K562 (cell line): ENCODE measurements at regions not wholly inside any gene's neighbourhood (a gene's known extent, or its start where the extent isn't known, plus 50 kb on each side); places are given as distances from the start of the nearest gene placed in this dataset.

ENCODE experiments used
- ATAC-seq: fragments of 200-7000 bp; cut with Tn5 transposase; 3 replicates; pipeline ENCODE4 v1.9.1; 2020; ENCODE audit warnings: moderate library complexity
- BruUV-seq: library from RNA; stranded (reverse); fragments of 400-500 nt; replicated peaks from 2 replicates; lab custom pipeline; 2021; lab: Mats Ljungman, UMichigan
- CTCF ChIA-PET: fragments of 300-600 bp; formaldehyde crosslinking; extraction: SDS; loops from one replicate; lab custom pipeline; 2021; ENCODE audit warnings: low intra/inter-chr PET ratio; lab: Yijun Ruan, JAX
- POLR2A ChIA-PET: fragments of 300-600, 350-650 bp; sonication (Branson Sonifier 250); formaldehyde crosslinking; extraction: SDS; loops from one replicate; lab custom pipeline; 2021; ENCODE audit warnings: antibody characterized with exemption, inconsistent platforms; lab: Yijun Ruan, JAX
- DNase-seq, 4 experiments: peaks; one replicate each; pipeline versions ENCODE4 v3.0.0 to v3.0.0-alpha.2; 2011 to 2018; ENCODE audit warnings: low spot score in 3 of 4, mixed read lengths in 3 of 4; ENCODE audit errors: extremely low read depth in 1 of 4
- FAIRE-seq: peaks from 2 replicates; lab custom pipeline; 2011; peaks lifted over from hg19 to GRCh38; lab: Jason Lieb, UNC
- H2AFZ ChIP-seq: 2 replicates; pipeline ENCODE4 v1.6.0; 2011; ENCODE audit warnings: low read depth, low read length, control low read depth, inconsistent platforms
- H3K27ac ChIP-seq: fragments of 200-600 bp; 3 replicates; pipeline ENCODE4 v1.8.0; 2011; ENCODE audit warnings: low read depth, mild to moderate bottlenecking, control low read depth, inconsistent platforms, low read length, moderate library complexity, mixed read lengths; ENCODE audit errors: extremely low read depth
- H3K27me3 ChIP-seq, 2 experiments: fragments of 300-600 bp in 1 of 2; 2 replicates in 1 of 2; 3 replicates in 1 of 2; pipeline versions ENCODE4 v1.6.0 to v1.8.0; 2011; ENCODE audit warnings: inconsistent platforms in 2 of 2, low read length in 2 of 2, mild to moderate bottlenecking in 1 of 2, mixed read lengths in 1 of 2, moderate library complexity in 1 of 2; ENCODE audit not compliant: control insufficient read depth in 2 of 2, insufficient read depth in 2 of 2
- H3K36me3 ChIP-seq: fragments of 300-600 bp; 3 replicates; pipeline ENCODE4 v1.8.0; 2011; ENCODE audit warnings: mild to moderate bottlenecking, low read length, inconsistent platforms; ENCODE audit not compliant: control insufficient read depth, insufficient read depth
- H3K4me1 ChIP-seq, 2 experiments: fragments of 200-600 bp in 1 of 2; replicated peaks in 1 of 2; 2 replicates in 1 of 2; 3 replicates in 1 of 2; pipeline versions ENCODE4 v1.5.1 to v1.8.0; 2011; ENCODE audit warnings: inconsistent platforms in 2 of 2, low read length in 2 of 2, mild to moderate bottlenecking in 1 of 2, mixed read lengths in 1 of 2, moderate library complexity in 1 of 2; ENCODE audit not compliant: control insufficient read depth in 2 of 2, insufficient read depth in 2 of 2
- H3K4me2 ChIP-seq: 2 replicates; pipeline ENCODE4 v1.6.1; 2011; ENCODE audit warnings: low read length, control low read depth, inconsistent platforms, mixed read lengths; ENCODE audit not compliant: insufficient read depth
- H3K4me3 ChIP-seq: fragments of 200-600 bp; sonication (generic), shearing (Covaris generic); 2 replicates; pipeline ENCODE4 v1.5.1; 2016; ENCODE audit warnings: control low read depth, inconsistent platforms
- H3K79me2 ChIP-seq: fragments of 200-600 bp; 3 replicates; pipeline ENCODE4 v1.8.0; 2011; ENCODE audit warnings: low read length, inconsistent platforms; ENCODE audit not compliant: control insufficient read depth, insufficient read depth
- H3K9ac ChIP-seq, 2 experiments: 2 replicates each; pipeline versions ENCODE4 v1.6.0 to v1.6.1; 2011; ENCODE audit warnings: low read depth in 2 of 2, low read length in 2 of 2, control low read depth in 1 of 2, inconsistent platforms in 1 of 2, mild to moderate bottlenecking in 1 of 2, mixed read lengths in 1 of 2; ENCODE audit not compliant: insufficient read depth in 1 of 2
- H3K9me1 ChIP-seq: one replicate; pipeline ENCODE4 v1.6.0; 2011; ENCODE audit warnings: inconsistent platforms, mild to moderate bottlenecking, low read length, moderate library complexity; ENCODE audit not compliant: control insufficient read depth, insufficient read depth
- H3K9me3 ChIP-seq: replicated peaks from 2 replicates; pipeline ENCODE4 v1.5.1; 2011; ENCODE audit warnings: low read depth, low read length, inconsistent platforms; ENCODE audit not compliant: control insufficient read depth, insufficient read depth
- H4K20me1 ChIP-seq: replicated peaks from 2 replicates; pipeline ENCODE4 v1.6.1; 2011; ENCODE audit warnings: low read length, inconsistent platforms, mixed read lengths; ENCODE audit not compliant: control insufficient read depth, insufficient read depth
- CSDE1 ChIP-seq, 2 experiments: fragments of 450-650 bp; IDR thresholded peaks; 2 replicates each; pipeline ENCODE4 v1.6.1; 2016; ENCODE audit warnings: mild to moderate bottlenecking in 1 of 2
- NR2C2 ChIP-seq, 2 experiments: fragments of 200-800 bp in 1 of 2; sonication (Bioruptor generic) in 1 of 2; sonication (generic) in 1 of 2; formaldehyde crosslinking in 1 of 2; IDR thresholded peaks; 2 replicates each; pipeline versions ENCODE4 v1.6.1 to v1.8.0; 2016 to 2022; ENCODE audit warnings: mild to moderate bottlenecking in 1 of 2, missing compliant biosample characterization in 1 of 2, missing genetic modification characterization in 1 of 2, missing genetic modification reagents in 1 of 2
- NR4A1 ChIP-seq, 2 experiments: fragments of 250-450 bp in 1 of 2; fragments of 450-650 bp in 1 of 2; sonication (Bioruptor Pico) in 1 of 2; IDR thresholded peaks; 2 replicates each; pipeline versions ENCODE4 v1.4.0 to v1.6.1; 2016 to 2020; ENCODE audit warnings: mild to moderate bottlenecking in 2 of 2, missing compliant biosample characterization in 1 of 2, missing genetic modification characterization in 1 of 2, moderate library complexity in 1 of 2
- POLR2AphosphoS2 ChIP-seq: IDR thresholded peaks from 2 replicates; pipeline ENCODE4 v1.6.1; 2012; ENCODE audit warnings: low read length, improper control_type of control experiment
- RBM22 ChIP-seq: fragments of 200-400 bp; formaldehyde crosslinking; IDR thresholded peaks from 2 replicates; pipeline ENCODE4 v1.6.1; 2018; ENCODE audit warnings: low read length, low read depth; ENCODE audit not compliant: poor library complexity, severe bottlenecking
- SMAD1 ChIP-seq: fragments of 150-350 bp; IDR thresholded peaks from 2 replicates; pipeline ENCODE4 v1.6.1; 2014; ENCODE audit warnings: low read length, low read depth; ENCODE audit not compliant: partially characterized antibody
- ZNF449 ChIP-seq: fragments of 250-450 bp; sonication (Bioruptor Pico); IDR thresholded peaks from 2 replicates; pipeline ENCODE4 v1.8.0; 2022; ENCODE audit warnings: moderate library complexity, mild to moderate bottlenecking, inconsistent platforms
- WGBS: fragments of 100-300 bp; shearing (Covaris generic); methylation state at CpG from one replicate; pipeline ENCODE4 v1.1.6; 2016; ENCODE audit warnings: low coverage, mixed read lengths; ENCODE audit not compliant: insufficient coverage; ENCODE audit errors: missing lambda C conversion rate; 5-methylcytosine and 5-hydroxymethylcytosine counted together
- in situ Hi-C: fragments of 300-500 bp; cut with MboI; formaldehyde crosslinking; loops from 4 replicates; pipeline ENCODE4 v1.15.0; 2018; ENCODE audit warnings: inconsistent platforms, mixed read lengths
- intact Hi-C: fragments of 100-400 bp; cut with micrococcal nuclease; formaldehyde crosslinking; loops from 2 replicates; pipeline ENCODE4 v1.14.2; 2022

DNA sequence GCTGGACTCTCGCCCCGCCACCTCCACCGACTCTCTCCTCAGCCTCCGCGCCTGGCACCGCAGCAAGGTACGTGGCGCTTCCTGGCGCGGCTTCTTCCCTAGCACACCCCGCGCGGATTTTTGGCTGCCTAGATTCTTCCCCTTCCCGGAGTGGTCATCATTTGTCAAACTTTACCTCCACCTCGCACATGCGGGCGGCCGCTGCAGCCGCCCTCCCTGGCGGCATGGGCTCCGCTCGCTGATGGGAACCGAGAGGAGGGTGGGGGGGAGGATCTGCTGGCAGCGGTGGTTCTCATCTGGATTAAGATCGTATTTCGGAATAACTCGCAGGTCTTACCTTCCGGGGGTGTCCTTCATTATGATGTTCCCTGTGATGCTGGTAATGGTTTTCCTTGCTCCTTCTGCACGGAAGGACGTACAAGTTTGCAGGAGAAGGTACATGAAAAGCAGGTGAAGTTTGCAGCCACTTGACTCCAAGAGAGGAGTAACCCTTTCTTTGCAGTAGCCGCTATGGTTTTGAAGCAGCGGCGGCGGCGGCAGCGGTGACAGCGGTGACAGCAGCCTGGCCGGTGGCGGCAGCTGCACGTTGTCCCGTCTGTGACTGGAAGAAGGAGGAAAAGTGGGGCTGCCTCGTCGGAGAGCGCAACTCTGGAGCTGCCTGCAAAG is 2183.9 kb upstream of the TENM3 start (continued):
- TF ChIP-seq ZNF449 = no peak
- TF ChIP-seq NR2C2 (CRISPR knock-in tag; IDR thresholded peaks at IDR 0.05) = no peak
- TF ChIP-seq NR2C2 (tag; IDR thresholded peaks at IDR 0.05) = no peak

- H3K36me3 ChIP-seq = no peaks in the 10 kb centered on the region
- intact Hi-C loops = no loop called here
- ChIA-PET CTCF (no interaction called here), POLR2A (no interaction called here)
- H3K4me1 ChIP-seq = peaks cover 0 to 14% of the 10 kb centered on the region in 2 experiments; a peak in 2 of 5 replicates
- H3K27me3 ChIP-seq = no peaks in the 10 kb centered on the region
- no peak overlapping the region for H3K9ac ChIP-seq
- H3K79me2 ChIP-seq = no peaks in the 10 kb centered on the region
- 0% methylated on average over 6 of the region's 6 CpGs for WGBS
- H3K9me3 ChIP-seq = no peaks in the 10 kb centered on the region
- in situ Hi-C loops = no loop called here
- no peak overlapping the region for H2AFZ ChIP-seq
- ATAC-seq (no peak), FAIRE-seq (no peak), DNase-seq (no peak)
- BruUV-seq = no TSS peak
- no peak overlapping the region for H3K27ac ChIP-seq
- H3K9me1 ChIP-seq = no peaks in the 10 kb centered on the region
- H3K4me3 ChIP-seq = no peak overlapping the region
- no peak overlapping the region for H3K4me2 ChIP-seq
- no peaks in the 10 kb centered on the region for H4K20me1 ChIP-seq
- no peak for TF ChIP-seq POLR2AphosphoS2
- TF ChIP-seq SMAD1 = no peak
- no peak for TF ChIP-seq RBM22
- no peak for TF ChIP-seq NR4A1 (CRISPR knock-in tag; IDR thresholded peaks at IDR 0.05)
- no peak for TF ChIP-seq NR4A1 (tag; IDR thresholded peaks at IDR 0.05)
- TF ChIP-seq CSDE1 (IDR thresholded peaks at IDR 0.05) = no peak
These were observed 2182.9 kb upstream of the TENM3 start for GRCh38 chr4:180060159-180060889.
